ENCODE measurements at regions not wholly inside any gene's neighbourhood (a gene's known extent, or its start where the extent isn't known, plus 50 kb on each side); places are given as distances from the start of the nearest gene placed in this dataset.

GRCh38 chr9:13555989-13556500 is 276.6 kb upstream of the MPDZ start:
- Histone ChIP-seq H4K20me1 (ENCODE audit: control insufficient read depth, insufficient read depth, low read length, poor library complexity, severe bottlenecking) (no peaks in the 10 kb centered on the region), H3K4me3 (ENCODE audit: control extremely low read depth in 1 of 5, extremely low read depth in 1 of 5, insufficient read depth in 1 of 5, low read depth in 2 of 5, low read length in 4 of 5) (no peak overlapping the region), H3K9ac (ENCODE audit: low read length) (no peak overlapping the region), H3K36me3 (replicated peaks in 1 of 2; ENCODE audit: control extremely low read depth in 1 of 2, control insufficient read depth in 1 of 2, extremely low read depth in 1 of 2, insufficient read depth in 2 of 2, low read length in 1 of 2) (no peaks in the 10 kb centered on the region), H3K9me3 (ENCODE audit: control extremely low read depth in 1 of 3, control insufficient read depth in 2 of 3, insufficient read depth in 1 of 3, low read length in 2 of 3) (no peaks in the 10 kb centered on the region), H3K4me1 (ENCODE audit: control insufficient read depth in 2 of 2, insufficient read depth in 2 of 2, low read length in 2 of 2) (no peaks in the 10 kb centered on the region), H3K27ac (ENCODE audit: low read length in 2 of 2) (no peak overlapping the region), H2AFZ (ENCODE audit: insufficient read depth, low read depth, low read length, poor library complexity, severe bottlenecking) (no peak overlapping the region), H3K79me2 (ENCODE audit: control insufficient read depth, insufficient read depth, low read length) (no peaks in the 10 kb centered on the region), H3K27me3 (replicated peaks in 1 of 4; ENCODE audit: control extremely low read depth in 1 of 4, control insufficient read depth in 3 of 4, insufficient read depth in 4 of 4, low read length in 3 of 4) (no peaks in the 10 kb centered on the region), H3K4me2 (replicated peaks; ENCODE audit: low read depth, low read length, poor library complexity, severe bottlenecking) (no peak overlapping the region)
- no CpG with 5 or more reads among the region's 5 CpGs for WGBS (ENCODE audit: insufficient coverage)
- intact Hi-C loops (cut with micrococcal nuclease): no loop called here
- Mint-ChIP-seq H3K27ac (no peak overlapping the region), H3K9me3 (ENCODE audit: insufficient read depth) (no peaks in the 10 kb centered on the region), H3K4me1 (no peaks in the 10 kb centered on the region), H3K4me3 (no peak overlapping the region), H3K27me3 (no peaks in the 10 kb centered on the region)
- POLR2A ChIA-PET: no interaction called here
- no peak for ATAC-seq (ENCODE audit: low read depth)
- TF ChIP-seq EZH2 (IDR thresholded peaks at IDR 0.05; ENCODE audit: borderline replicate concordance, insufficient read depth, low read depth, low read length, poor library complexity, severe bottlenecking) (no peak), CTCF (IDR thresholded peaks at IDR 0.05) (no peak)
- CTCF ChIA-PET: no interaction called here
- no peak for DNase-seq

DNA sequence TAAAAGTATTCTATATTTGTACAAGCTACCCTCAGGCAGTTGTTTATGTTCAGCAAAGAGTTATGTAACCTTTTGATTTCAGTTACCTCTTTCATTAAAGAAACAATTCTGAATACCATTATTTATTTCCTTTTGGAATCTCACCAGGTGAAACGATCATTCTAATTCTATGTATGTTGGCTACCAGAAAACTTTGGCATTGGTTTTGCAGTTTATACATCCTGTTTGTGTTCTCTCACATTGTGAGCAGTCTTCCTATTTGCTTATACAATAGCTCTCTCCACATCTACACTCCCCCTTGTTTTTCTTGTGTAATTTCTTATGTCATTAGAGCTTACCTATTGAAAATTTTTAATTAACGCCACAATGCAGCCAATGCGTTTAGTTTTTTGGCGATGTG is 276.0 kb upstream of the MPDZ start:
- intact Hi-C loops (cut with micrococcal nuclease): no loop called here
- Histone ChIP-seq H4K20me1 (ENCODE audit: control insufficient read depth, insufficient read depth, low read length, poor library complexity, severe bottlenecking) (no peaks in the 10 kb centered on the region), H3K9me3 (ENCODE audit: control extremely low read depth in 1 of 3, control insufficient read depth in 2 of 3, insufficient read depth in 1 of 3, low read length in 2 of 3) (no peaks in the 10 kb centered on the region), H3K36me3 (replicated peaks in 1 of 2; ENCODE audit: control extremely low read depth in 1 of 2, control insufficient read depth in 1 of 2, extremely low read depth in 1 of 2, insufficient read depth in 2 of 2, low read length in 1 of 2) (no peaks in the 10 kb centered on the region), H3K4me2 (replicated peaks; ENCODE audit: low read depth, low read length, poor library complexity, severe bottlenecking) (no peak overlapping the region), H3K4me1 (ENCODE audit: control insufficient read depth in 2 of 2, insufficient read depth in 2 of 2, low read length in 2 of 2) (no peaks in the 10 kb centered on the region), H3K79me2 (ENCODE audit: control insufficient read depth, insufficient read depth, low read length) (no peaks in the 10 kb centered on the region), H3K27ac (ENCODE audit: low read length in 2 of 2) (no peak overlapping the region), H2AFZ (ENCODE audit: insufficient read depth, low read depth, low read length, poor library complexity, severe bottlenecking) (no peak overlapping the region), H3K9ac (ENCODE audit: low read length) (no peak overlapping the region), H3K4me3 (ENCODE audit: control extremely low read depth in 1 of 5, extremely low read depth in 1 of 5, insufficient read depth in 1 of 5, low read depth in 2 of 5, low read length in 4 of 5) (no peak overlapping the region), H3K27me3 (replicated peaks in 1 of 4; ENCODE audit: control extremely low read depth in 1 of 4, control insufficient read depth in 3 of 4, insufficient read depth in 4 of 4, low read length in 3 of 4) (no peaks in the 10 kb centered on the region)
- no CpG with 5 or more reads among the region's 4 CpGs for WGBS (ENCODE audit: insufficient coverage)
- Mint-ChIP-seq H3K27ac (no peak overlapping the region), H3K9me3 (ENCODE audit: insufficient read depth) (no peaks in the 10 kb centered on the region), H3K4me3 (no peak overlapping the region), H3K27me3 (no peaks in the 10 kb centered on the region), H3K4me1 (no peaks in the 10 kb centered on the region)
- no peak for DNase-seq
- TF ChIP-seq EZH2 (IDR thresholded peaks at IDR 0.05; ENCODE audit: borderline replicate concordance, insufficient read depth, low read depth, low read length, poor library complexity, severe bottlenecking): no peak
- TF ChIP-seq CTCF (IDR thresholded peaks at IDR 0.05): no peak
- no peak for ATAC-seq (ENCODE audit: low read depth)
- ChIA-PET CTCF (interaction anchor here (1.1 kb wide), 1 partner anchor 9 kb away, joined by 3 read pairs; no protein-coding TSS in a partner anchor), POLR2A (no interaction called here)

Data from B cell (primary cell).